ENCODE measurements at regions not wholly inside any gene's neighbourhood (a gene's known extent, or its start where the extent isn't known, plus 50 kb on each side); places are given as distances from the start of the nearest gene placed in this dataset.

GRCh38 chr6:10215326-10216110, 199.4 kb downstream of the TFAP2A start:
- no peak for DNase-seq (ENCODE audit: low read depth)
- TF ChIP-seq, protein P1, sequence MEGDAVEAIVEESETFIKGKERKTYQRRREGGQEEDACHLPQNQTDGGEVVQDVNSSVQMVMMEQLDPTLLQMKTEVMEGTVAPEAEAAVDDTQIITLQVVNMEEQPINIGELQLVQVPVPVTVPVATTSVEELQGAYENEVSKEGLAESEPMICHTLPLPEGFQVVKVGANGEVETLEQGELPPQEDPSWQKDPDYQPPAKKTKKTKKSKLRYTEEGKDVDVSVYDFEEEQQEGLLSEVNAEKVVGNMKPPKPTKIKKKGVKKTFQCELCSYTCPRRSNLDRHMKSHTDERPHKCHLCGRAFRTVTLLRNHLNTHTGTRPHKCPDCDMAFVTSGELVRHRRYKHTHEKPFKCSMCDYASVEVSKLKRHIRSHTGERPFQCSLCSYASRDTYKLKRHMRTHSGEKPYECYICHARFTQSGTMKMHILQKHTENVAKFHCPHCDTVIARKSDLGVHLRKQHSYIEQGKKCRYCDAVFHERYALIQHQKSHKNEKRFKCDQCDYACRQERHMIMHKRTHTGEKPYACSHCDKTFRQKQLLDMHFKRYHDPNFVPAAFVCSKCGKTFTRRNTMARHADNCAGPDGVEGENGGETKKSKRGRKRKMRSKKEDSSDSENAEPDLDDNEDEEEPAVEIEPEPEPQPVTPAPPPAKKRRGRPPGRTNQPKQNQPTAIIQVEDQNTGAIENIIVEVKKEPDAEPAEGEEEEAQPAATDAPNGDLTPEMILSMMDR (conservative IDR thresholded peaks at IDR 0.05; ENCODE audit: low read length) = no peak
- H3K4me3 ChIP-seq (ENCODE audit: low read length) = no peak overlapping the region

- TF ChIP-seq, protein P1 (conservative IDR thresholded peaks at IDR 0.05; ENCODE audit: low read length) = no peak
- no peak overlapping the region for H3K4me3 ChIP-seq (ENCODE audit: low read length)
- no peak for DNase-seq (ENCODE audit: low read depth)
Observed at GRCh38 chr6:10210052-10210451, 204.8 kb downstream of the TFAP2A start.

DNA sequence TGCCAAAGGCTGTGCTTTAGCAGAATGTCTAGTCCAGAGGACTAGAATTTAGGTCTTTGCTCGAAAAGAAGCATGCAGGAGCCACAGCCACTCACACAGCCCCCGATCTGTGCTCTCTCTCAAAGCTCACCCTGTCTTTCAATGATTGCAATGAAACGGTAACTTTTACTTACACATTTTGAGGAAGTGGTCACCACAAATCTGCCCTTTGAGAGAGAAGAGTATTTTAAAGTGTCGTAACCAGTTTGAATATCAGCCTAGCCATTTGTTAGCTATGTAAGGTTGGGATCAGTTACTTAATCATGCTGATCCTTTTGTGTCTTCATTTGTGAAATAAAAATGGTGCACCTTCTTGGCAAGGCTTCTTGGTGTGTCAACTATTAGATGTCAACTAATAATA, 209.0 kb downstream of the TFAP2A start:
- DNase-seq (ENCODE audit: low read depth) = no peak
- TF ChIP-seq, protein P1 (conservative IDR thresholded peaks at IDR 0.05; ENCODE audit: low read length) = no peak
- no peak overlapping the region for H3K4me3 ChIP-seq (ENCODE audit: low read length)

- no peak overlapping the region for H3K4me3 ChIP-seq (ENCODE audit: low read length)
- DNase-seq (ENCODE audit: low read depth) = no peak
- TF ChIP-seq, protein P1 (conservative IDR thresholded peaks at IDR 0.05; ENCODE audit: low read length) = no peak
Observed at GRCh38 chr6:10205120-10205519, 209.8 kb downstream of the TFAP2A start.

DNA sequence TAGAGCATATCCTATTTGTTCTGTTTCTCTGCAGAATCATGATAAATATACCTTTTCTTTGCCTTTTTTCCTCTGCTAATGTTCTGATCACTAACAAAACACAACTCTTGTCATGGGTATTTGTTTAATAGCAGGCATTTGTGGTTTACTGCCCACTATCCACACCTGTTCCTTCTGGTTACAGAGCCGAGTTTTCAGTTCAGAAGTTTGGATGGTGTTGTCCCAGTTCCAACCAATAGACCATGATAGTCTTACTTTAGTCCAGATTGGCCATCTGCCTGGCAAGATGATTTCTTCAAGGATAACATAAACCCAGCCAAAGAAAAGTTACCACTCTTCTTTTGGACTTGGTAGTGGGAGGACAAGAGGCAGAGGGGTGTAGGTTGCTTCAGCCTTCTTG, 211.2 kb downstream of the TFAP2A start:
- DNase-seq (ENCODE audit: low read depth) = no peak
- H3K4me3 ChIP-seq (ENCODE audit: low read length) = no peak overlapping the region
- TF ChIP-seq, protein P1 (conservative IDR thresholded peaks at IDR 0.05; ENCODE audit: low read length) = no peak

DNA sequence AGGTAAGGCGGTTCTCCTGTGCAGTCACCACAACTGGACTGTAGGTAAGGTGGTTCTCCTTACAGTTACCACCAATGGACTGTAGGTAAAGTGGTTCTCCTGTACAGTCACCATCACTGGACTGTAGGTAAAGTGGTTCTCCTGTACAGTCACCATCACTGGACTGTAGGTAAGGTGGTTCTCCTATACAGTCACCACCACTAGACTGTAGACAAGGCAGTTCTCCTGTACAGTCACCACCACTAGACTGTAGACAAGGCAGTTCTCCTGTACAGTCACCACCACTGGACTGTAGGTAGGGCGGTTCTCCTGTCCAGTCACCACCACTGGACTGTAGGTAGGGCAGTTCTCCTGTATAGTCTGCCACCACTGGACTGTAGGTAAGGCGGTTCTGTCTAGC, 212.3 kb downstream of the TFAP2A start:
- DNase-seq (ENCODE audit: low read depth) = no peak
- no peak overlapping the region for H3K4me3 ChIP-seq (ENCODE audit: low read length)
- TF ChIP-seq, protein P1 (conservative IDR thresholded peaks at IDR 0.05; ENCODE audit: low read length) = no peak

Data from AG10803 (cell line).